ENCODE measurements at regions not wholly inside any gene's neighbourhood (a gene's known extent, or its start where the extent isn't known, plus 50 kb on each side); places are given as distances from the start of the nearest gene placed in this dataset.
"Not testable (repeated sequence)": the region's sequence is repeated elsewhere in the genome, so short reads cannot be mapped to it uniquely, and the experiment has no call there.

GRCh38 chr1:208465786-208466590 is 221.8 kb upstream of the PLXNA2 start:
- no peak for DNase-seq (ENCODE audit: low read depth)

- DNase-seq (ENCODE audit: low read depth): no peak
These were observed 223.1 kb upstream of the PLXNA2 start for GRCh38 chr1:208467151-208467780.

DNA sequence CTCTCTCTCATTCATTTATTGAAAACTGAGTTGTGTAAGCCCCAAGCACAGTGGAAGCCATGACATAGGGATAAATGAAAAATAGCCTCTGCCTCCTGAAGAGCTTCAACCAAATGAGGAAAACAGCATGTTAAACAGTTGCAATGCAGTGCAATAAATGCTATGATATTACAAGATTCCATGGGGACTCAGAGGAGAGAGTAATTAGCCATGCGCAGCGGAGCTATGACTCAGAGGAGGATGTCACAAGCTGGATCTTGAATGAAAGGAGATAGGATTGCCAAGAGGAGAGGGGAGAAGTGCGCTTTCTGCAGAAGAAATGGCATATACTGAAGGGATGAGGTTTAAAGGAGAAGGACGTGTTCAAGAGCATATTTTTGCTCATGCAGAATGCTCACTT is 231.3 kb upstream of the PLXNA2 start:
- peak; percentile 66 for DNase-seq (ENCODE audit: low read depth)

DNA sequence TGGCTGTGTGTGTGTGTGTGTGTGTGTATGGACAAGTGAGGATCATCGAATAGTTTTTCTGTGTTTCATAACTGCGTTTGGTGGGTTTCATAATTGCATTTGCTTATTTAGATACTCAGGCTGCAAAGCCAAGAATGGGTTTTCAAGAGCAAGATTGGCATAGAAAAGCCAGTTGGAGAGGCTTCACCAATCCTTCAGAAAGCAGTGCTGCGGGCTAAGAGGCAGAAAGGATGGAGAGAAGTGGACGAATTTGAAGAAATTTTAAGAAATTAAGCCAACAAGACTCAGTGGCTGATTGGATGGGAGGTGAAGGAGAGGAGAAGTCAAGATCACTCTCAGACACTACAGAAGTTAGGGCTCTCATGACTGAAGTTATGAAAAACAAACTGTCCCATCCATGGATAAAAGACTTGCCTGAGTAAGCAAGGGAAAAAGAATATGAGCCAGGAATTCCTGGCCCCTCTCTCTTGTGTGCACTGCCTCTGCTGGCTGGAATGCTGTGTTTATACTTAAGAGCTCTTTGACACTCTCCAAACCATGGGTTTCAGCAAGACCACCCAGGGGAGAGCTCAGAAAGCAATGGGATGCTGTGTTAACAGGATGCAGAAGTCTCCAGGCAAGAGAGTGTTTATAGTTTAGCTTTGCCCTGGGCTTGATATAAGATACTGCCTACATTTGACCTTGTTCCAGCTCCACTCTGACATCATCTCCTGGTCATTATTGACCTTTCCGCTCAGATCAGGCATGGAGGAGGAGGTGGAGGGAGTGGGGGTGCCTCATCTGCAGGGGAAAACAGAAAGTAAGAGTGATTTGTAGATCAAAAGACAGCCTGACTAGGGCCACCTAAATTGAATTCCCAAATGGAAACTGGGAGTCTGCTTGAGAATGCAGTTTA is 232.0 kb upstream of the PLXNA2 start:
- DNase-seq (ENCODE audit: low read depth): peak; percentile 31

DNA sequence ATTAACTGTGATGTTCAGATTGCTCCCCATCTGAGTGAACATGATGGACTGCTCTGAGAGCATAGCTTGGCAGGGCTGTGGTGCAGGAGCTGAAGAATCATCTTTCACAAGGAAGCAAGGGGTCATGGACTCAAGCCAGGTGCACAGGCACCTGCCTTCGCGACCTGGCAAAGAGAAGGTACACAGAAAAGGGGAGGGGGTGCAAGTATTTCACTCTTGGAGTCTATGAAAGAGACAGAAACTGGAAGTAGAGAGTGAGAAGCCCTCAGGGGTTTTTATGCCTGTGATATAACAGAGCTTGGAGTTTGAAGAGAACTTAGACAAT is 232.6 kb upstream of the PLXNA2 start:
- DNase-seq (ENCODE audit: low read depth): no peak

- DNase-seq (ENCODE audit: low read depth): peak; percentile 15
These were observed 235.3 kb upstream of the PLXNA2 start for GRCh38 chr1:208479435-208479834.

DNA sequence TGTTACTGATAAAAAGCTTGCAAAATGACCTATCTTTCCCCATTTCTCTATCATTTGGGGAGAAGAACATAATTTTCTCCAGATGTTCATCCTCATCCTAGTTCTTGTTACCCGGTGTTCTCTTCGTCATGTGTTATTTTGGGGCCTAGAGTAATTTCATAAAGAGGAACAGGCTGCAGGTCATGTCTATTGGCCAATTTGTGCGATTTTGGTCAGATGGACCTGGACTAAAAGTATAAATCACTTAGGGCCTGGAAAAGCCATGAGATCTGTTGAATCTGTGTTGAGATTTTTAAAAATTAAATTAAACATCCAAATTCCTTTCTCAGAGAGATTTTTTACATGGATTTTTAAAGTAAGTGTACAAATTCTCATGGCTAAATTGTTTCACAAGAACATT is 241.3 kb upstream of the PLXNA2 start:
- DNase-seq (ENCODE audit: low read depth): no peak

GRCh38 chr1:208486677-208487076 is 242.5 kb upstream of the PLXNA2 start:
- no peak for DNase-seq (ENCODE audit: low read depth)

DNA sequence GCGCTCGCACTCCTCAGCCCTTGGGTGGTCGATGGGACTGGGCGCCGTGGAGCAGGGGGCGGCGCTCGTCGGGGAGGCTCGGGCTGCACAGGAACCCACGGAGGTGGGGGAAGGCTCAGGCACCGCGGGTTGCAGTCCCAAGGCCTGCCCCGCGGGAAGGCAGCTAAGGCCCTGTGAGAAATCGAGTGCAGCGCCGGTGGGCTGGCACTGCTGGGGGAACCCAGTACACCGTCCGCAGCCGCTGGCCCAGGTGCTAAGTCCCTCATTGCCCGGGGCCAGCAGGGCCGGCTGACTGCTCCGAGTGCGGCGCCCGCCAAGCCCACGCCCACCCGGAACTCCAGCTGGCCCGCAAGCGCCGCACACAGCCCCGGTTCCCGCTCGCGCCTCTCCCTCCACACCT is 244.2 kb upstream of the PLXNA2 start:
- DNase-seq (ENCODE audit: low read depth): not testable (repeated sequence)

DNA sequence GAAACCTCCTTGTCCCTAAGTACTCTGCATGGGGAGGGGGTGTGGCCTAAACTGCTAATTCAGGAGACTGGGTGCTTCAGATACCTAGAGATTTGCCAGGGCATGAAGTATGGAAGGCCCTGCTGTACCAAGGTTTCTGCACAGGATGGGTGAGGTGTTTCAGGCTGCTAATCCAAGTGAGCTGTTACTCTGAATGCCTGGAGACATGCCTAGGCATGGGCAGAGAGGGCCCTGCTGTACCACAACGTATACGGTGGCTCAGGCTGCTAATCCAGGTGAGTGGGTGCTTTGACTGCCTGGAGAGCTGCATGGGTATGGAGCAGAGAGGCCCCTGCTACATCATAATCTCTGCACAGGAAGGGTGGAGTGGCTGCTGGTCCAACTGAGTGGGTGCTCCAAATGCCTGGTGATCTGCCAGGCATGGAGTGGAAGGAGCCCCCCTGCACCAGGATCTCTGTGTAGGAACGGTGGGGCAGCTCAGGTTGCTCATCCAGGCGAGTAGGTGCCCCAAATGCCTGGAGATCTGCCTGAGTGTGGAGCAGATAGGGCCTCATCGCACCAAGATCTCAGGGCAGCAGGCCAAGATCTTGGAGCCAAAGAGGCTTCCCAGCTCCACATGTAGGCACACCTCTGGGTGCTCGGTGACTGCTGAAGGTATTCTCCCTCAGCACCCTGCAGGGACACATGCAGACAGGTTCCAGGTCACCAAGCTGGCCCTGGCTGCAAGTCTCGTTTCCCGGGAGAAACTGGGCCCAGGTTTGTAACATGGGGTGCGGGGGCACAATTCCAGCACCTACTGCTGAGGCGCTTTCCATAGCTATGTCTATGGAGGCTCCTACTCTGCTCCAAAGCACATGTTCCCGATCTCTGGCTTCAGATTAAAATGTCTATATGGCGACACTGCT is 252.5 kb upstream of the PLXNA2 start:
- DNase-seq (ENCODE audit: low read depth): no peak

GRCh38 chr1:208497866-208498541 is 253.8 kb upstream of the PLXNA2 start:
- no peak for DNase-seq (ENCODE audit: low read depth)

GRCh38 chr1:208499026-208499425 is 254.8 kb upstream of the PLXNA2 start:
- DNase-seq (ENCODE audit: low read depth): no peak

DNA sequence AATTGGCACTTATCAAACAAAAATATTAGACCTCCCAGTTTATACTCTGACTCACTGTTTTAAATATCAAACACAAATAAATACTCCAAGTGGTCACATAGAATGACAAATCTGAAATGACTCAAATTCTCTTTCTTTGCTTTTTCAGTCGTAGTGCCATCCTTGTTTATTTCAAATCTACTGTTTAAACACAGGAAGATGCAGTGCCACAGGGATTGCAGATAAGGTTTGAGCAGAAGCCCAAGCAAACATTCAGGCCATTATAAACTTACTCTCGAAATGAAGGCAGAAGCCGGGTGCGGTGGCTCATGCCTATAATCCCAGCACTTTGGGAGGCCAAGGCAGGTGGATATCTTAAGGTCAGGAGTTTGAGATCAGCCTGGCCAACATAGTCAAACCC is 255.4 kb upstream of the PLXNA2 start:
- no peak for DNase-seq (ENCODE audit: low read depth)

GRCh38 chr1:208500375-208500774 is 256.2 kb upstream of the PLXNA2 start:
- no peak for DNase-seq (ENCODE audit: low read depth)

DNA sequence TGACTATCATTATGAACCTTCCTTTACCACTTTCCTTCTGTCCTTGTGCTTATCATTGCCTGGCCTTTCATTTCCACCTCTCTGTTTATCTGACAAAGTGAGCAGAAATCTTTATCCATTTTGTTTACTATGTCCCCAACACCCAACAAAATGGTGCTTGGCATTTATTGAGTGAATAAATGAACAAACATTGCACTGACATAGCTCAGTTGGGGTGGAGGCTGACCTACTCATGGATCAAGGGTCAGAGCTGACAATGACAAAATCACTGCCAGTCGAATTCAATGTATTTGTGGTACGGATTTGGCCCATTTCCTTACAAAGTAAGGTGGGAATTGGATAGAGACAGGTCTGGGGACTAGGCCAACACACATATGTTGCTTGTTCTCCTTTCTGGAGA is 257.4 kb upstream of the PLXNA2 start:
- DNase-seq (ENCODE audit: low read depth): no peak

GRCh38 chr1:208503787-208504186 is 259.6 kb upstream of the PLXNA2 start:
- no peak for DNase-seq (ENCODE audit: low read depth)

GRCh38 chr1:208506812-208507211 is 262.6 kb upstream of the PLXNA2 start:
- no peak for DNase-seq (ENCODE audit: low read depth)

DNA sequence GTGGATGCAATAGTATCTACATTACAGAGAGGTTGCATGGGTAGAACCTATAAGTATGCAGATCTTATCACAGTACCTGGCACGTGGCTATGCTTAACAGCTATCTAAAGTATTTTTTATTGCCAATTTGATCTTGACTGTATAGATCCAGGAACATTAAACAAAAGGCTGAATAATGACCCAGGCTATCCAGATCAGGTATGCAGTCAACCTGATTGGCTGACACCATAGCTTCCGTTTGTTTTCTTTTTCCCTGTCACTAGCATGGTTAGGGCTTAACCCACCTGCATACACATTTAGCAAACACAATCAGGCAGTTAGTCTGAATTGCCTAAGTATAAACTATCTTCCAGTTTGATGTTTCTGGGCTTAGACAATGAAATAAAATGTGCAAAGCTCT is 264.9 kb upstream of the PLXNA2 start:
- no peak for DNase-seq (ENCODE audit: low read depth)

DNA sequence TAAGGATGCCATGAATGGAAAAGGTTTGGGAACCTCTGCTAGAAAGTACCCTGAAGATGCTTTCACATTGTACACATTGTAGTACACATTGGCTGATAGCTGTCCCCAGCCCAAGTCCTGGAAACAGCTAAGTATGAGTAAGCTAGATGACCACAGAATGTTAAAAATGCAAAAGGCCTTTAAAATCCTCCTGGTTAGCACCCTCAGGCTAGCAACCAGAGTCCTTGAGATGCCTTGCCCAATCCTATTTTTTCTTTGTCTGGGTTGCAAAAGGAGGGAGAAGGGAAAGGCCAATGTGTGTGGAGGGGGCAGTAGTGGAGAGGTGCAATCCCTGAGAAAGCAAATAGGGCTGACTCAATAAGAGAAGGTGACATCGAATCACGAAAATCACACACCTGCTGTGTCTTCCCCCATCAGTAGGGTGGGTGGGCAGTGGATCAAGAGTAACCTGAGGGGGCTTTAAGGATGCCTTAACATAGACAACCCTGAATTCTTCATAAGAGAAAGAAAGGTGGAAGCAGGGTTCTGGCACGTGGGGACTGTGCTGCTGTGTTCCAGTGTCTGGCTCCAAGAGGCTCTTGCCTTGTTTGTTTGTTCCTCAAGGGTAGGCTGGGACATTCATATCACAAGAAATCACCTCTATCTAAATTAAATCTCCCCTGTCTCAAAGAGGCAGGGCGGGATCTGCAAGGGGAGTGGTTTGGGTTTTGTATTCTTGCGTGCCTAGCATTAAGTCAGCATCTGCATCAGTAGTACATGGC is 266.2 kb upstream of the PLXNA2 start:
- peak; percentile 90 for DNase-seq (ENCODE audit: low read depth)

DNA sequence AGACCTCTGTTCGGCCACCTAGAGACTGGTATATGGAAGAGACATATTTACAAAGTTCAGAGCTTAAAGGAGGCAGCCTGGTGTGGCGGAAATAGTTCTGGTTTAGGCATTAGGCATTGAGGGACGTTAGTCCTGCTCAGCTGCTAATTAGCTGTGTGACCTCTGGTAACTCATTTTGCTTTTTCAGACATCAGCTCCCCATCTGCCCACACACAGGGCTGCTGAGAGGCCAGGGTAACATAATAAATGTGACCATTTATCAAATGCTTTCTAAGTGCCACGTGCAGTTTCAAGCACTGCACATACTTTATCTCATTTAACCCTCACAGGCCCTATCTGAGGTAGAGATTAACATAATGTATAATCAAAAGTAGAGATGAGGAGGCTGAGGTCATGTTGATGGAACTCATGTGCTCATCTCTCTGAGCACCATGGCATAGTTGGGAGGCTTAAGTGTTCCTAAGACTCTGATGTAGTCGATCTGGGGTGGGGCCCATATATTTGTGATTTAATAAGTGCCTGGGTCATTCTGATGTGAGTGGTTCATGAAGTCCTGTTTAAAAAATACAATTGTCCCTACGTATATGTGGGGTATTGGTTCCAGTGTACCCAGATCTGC is 267.2 kb upstream of the PLXNA2 start:
- no peak for DNase-seq (ENCODE audit: low read depth)

Data from RPMI7951 (cell line).